ENCODE measurements at regions not wholly inside any gene's neighbourhood (a gene's known extent, or its start where the extent isn't known, plus 50 kb on each side); places are given as distances from the start of the nearest gene placed in this dataset.

GRCh38 chr16:65668064-65668595 is 546.3 kb upstream of the CDH11 start:
- DNase-seq (ENCODE audit: low read depth in 3 of 3), result no peak

DNA sequence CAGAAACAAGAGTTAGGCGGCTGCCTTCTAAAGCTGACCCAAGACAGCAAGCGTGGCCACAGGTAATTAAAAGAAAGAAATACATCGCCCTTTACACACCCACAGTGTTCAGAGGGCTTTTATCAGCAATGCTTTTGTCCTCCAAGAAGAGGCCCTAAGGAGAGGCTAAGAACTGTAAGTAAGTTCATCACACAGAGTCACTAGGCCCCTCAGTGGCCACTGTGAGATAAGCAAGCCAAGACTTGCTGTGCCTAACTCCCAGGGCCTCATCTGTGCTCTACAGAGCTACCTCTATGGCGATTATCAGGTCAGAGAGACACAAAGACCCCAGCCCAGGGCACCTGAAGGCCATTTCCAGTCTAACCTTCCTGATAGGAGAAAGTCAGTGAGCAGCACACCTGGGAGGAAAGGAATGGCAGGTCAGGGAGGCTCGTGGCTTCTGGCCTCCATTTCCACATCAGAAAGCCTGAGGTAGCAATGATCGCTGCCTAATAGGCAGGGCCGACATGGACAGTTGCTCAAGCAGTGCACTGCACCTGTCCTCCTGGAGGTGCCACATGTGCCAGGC is 545.2 kb upstream of the CDH11 start:
- no peak for DNase-seq (ENCODE audit: low read depth in 3 of 3)

- no peak for DNase-seq (ENCODE audit: low read depth in 3 of 3)
Observed at GRCh38 chr16:65666132-65666941, 544.5 kb upstream of the CDH11 start.

GRCh38 chr16:65665586-65665985 is 543.7 kb upstream of the CDH11 start:
- no peak for DNase-seq (ENCODE audit: low read depth in 3 of 3)

- DNase-seq (ENCODE audit: low read depth in 3 of 3), result no peak
Observed at GRCh38 chr16:65663774-65664173, 541.9 kb upstream of the CDH11 start.

DNA sequence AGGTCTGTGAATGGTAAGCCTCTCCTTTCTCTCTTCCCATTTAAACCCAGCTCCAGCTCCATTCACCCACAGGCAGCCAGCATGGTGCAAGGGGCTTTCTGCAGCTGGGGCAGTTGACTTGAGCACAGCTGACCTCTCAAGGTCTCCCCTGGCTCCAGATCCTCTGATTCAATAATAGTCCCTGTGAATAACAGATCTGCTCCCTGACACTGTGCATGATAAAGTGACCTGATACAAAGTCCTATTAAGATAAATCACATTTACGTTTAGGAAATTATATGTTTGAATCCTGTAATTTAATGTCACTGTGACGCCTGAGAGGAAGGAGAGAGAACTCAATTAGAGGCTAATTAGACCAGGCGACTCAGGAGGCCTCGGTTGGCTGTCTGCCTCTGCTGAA is 540.4 kb upstream of the CDH11 start:
- DNase-seq (ENCODE audit: low read depth in 3 of 3), result no peak

- no peak for DNase-seq (ENCODE audit: low read depth in 3 of 3)
Observed at GRCh38 chr16:65661558-65661957, 539.7 kb upstream of the CDH11 start.

DNA sequence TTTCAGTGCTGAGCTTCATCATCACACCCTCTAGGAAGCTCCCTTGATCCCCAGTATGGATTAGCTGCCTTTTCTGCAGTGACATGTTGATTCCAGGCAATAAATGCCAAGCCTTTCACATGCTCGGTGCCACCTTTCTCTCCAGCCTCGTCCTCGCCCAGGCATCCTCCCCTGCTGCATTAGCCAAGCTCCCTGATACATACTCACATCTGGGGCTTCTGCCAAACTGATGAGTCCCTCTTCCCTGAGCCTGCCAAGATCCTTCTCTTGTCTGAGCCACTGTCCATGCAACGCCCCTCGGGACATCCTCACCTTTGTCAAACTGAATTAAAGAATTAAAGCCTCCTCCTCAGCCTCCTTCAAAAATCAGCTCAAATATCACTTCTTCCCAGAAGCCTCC is 538.5 kb upstream of the CDH11 start:
- DNase-seq (ENCODE audit: low read depth in 3 of 3), result no peak

GRCh38 chr16:65659758-65660157 is 537.9 kb upstream of the CDH11 start:
- DNase-seq (ENCODE audit: low read depth in 3 of 3), result no peak

- no peak for DNase-seq (ENCODE audit: low read depth in 3 of 3)
Observed at GRCh38 chr16:65658787-65659220, 536.9 kb upstream of the CDH11 start.

GRCh38 chr16:65658349-65658748 is 536.5 kb upstream of the CDH11 start:
- no peak for DNase-seq (ENCODE audit: low read depth in 3 of 3)

GRCh38 chr16:65657556-65657955 is 535.7 kb upstream of the CDH11 start:
- DNase-seq (ENCODE audit: low read depth in 3 of 3), result no peak

GRCh38 chr16:65657071-65657494 is 535.2 kb upstream of the CDH11 start:
- no peak for DNase-seq (ENCODE audit: low read depth in 3 of 3)

DNA sequence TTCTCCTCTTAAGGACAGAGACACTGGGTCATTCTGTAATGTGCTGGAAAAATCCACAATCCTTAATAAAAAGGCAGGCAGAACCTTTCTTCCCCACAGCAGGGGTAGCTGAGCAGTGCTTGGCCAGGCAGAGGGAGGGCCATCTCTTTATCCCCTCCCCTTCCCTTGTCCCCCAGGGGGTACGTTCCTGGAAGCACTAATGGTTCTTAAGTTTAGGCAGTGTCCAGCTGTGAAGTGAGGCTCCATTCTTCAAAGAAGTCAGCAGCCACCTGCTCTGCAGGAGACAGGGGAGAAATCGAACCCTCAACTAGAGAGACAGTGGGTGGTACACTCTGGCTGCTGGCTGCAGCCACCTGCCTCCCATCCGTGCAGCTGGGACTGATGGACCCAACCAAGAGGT is 533.9 kb upstream of the CDH11 start:
- DNase-seq (ENCODE audit: low read depth in 3 of 3), result no peak

- DNase-seq (ENCODE audit: low read depth in 3 of 3), result no peak
Observed at GRCh38 chr16:65648101-65648500, 526.2 kb upstream of the CDH11 start.

GRCh38 chr16:65644821-65645220 is 523.0 kb upstream of the CDH11 start:
- DNase-seq (ENCODE audit: low read depth in 3 of 3), result no peak

- no peak for DNase-seq (ENCODE audit: low read depth in 3 of 3)
Observed at GRCh38 chr16:65641762-65642289, 520.0 kb upstream of the CDH11 start.

GRCh38 chr16:65641049-65641761 is 519.3 kb upstream of the CDH11 start:
- DNase-seq (ENCODE audit: low read depth in 3 of 3), result no peak

GRCh38 chr16:65634833-65635232 is 513.0 kb upstream of the CDH11 start:
- DNase-seq (ENCODE audit: low read depth in 3 of 3), result no peak

DNA sequence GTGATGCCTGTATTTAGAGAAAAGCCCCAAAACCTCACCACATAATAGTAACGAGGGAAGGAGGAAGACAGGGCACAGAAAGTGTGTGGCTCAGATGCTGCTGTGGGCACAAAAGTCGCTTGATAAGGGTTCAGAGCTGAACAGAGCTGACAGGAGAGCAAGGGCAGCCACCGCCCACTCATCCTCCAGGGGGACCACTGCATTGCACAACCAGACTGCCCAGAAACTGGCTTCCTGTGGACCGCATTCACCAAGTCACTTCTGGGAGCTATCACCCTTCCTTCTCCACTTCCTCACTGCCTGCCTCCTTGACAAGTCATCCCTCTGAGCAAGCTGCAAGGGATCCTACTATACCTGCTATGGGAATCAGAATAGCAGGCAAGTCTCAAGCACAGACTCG is 512.4 kb upstream of the CDH11 start:
- no peak for DNase-seq (ENCODE audit: low read depth in 3 of 3)

- DNase-seq (ENCODE audit: low read depth in 3 of 3), result no peak
Observed at GRCh38 chr16:65624666-65625065, 502.8 kb upstream of the CDH11 start.

DNA sequence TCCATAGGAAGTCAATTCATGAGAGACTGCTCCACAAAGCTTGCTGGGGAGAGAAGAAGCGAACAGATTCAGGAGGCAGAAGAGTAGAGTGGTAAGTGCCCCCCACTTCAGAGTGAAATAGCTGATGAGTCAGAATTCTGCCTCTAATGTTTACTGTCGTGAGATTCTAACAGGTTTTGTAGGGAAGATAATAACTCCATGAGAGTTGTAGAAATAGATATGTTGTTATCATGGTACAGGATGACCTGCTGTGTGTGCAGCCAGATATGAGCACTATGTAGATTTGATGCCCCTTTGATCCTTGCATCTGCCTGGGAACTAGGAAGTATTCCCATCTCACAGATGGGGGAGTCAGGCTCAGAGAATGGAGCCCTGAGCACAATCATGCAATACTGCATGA is 502.4 kb upstream of the CDH11 start:
- no peak for DNase-seq (ENCODE audit: low read depth in 3 of 3)

All from stimulated activated CD4-positive, alpha-beta T cell treated with anti-CD3 and anti-CD28 coated beads, TNF-alpha, amount 100 ng/mL, for 48 hours (primary cell).